ENCODE measurements at regions not wholly inside any gene's neighbourhood (a gene's known extent, or its start where the extent isn't known, plus 50 kb on each side); places are given as distances from the start of the nearest gene placed in this dataset.

DNA sequence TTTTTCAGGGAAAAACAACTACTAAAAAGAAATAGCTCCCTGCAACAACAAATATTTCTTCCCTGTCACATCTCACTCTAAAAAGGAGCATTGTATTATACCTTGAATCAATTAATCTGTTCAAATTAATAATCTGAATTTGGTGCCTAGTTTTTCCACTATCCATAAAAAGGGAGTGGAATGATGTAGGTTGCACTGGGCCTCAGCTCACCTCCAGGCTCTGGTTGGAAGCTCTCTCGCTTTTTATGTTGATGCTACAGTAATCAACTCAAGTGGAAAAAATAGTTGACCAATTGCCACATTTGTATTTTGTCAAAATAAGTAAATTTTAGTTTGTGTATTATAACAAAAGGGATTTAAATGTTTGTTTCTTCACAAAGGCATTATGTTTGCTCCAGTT is 126.1 kb downstream of the MAD2L1 start:
- TF ChIP-seq CTCF (IDR thresholded peaks at IDR 0.05) (no peak), POLR2A (IDR thresholded peaks at IDR 0.05) (no peak)
